CMK (cell line): ENCODE measurements at regions not wholly inside any gene's neighbourhood (a gene's known extent, or its start where the extent isn't known, plus 50 kb on each side); places are given as distances from the start of the nearest gene placed in this dataset.
"Not testable (repeated sequence)": the region's sequence is repeated elsewhere in the genome, so short reads cannot be mapped to it uniquely, and the experiment has no call there.

Source experiments
- DNase-seq: peaks from one replicate; pipeline ENCODE4 v3.0.0-alpha.2; 2010; ENCODE audit warnings: low read depth

DNA sequence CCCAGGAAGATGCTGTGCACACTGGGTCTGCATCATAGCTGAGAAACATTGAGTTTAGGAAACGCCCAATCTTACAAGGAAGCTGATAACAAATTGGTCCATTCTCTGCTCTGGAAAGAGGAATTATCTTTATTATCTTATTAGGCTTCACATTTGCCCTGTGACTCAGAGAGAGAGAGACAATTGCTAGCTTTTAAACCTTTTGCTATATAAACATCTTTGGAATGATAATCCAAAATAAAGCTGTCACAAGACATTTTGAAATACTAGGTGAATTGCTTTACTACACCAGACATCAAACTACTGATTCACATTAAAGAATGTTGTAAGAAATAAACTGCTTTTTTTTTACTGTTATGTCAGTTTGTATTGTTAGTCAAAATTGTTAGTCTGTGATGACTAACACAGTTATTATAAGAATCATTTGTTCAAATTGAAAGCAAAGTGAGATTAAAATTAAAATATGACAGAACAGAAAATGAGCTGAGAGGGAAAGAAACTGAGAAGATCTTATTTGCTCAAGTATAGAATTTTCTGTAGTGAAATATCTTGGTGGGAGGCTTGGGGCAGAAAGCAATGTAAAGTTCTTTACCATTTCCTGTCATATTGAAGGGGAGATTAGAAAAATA lies 765.4 kb upstream of the PCDH10 start:
- DNase-seq = no peak

DNA sequence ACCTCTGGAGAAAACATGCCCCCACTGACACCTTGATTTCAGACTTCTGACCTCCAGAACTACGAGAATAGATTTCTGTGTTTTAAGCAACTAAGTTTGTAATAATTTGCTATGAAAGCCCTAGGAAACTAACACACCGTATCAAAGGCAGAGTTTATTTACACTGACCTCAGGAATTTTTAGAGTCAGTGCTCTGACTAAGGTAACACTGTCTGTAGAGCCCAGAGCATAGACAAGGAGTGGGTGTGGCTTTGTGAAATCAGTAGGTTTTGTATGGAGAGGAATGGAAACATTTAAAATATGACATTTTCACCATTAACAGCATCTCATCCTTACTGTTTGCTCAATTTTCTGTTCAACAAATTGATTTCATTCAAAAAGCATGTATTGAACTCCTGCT lies 764.4 kb upstream of the PCDH10 start:
- DNase-seq = no peak

GRCh38 chr4:132386130-132386529 lies 763.0 kb upstream of the PCDH10 start:
- DNase-seq = no peak

DNA sequence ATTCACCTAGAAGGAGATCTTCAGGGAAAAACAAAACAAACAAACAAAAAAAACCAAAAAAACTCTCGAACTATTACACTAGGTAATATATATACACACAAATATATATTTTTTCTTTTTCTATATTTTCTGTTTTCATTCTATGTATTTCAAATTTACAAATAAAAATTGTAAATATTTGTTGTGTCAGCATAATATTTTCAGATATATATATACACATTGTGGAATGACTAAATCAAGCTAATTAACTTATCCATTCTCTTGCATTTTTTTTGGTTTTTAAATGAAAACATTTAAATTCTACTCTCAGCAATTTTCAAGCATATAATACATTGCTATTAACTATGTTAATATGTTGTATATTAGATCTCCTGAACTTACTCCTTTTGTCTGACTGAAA lies 762.0 kb upstream of the PCDH10 start:
- DNase-seq = no peak

- no peak for DNase-seq
Observed at GRCh38 chr4:132395561-132395960, 753.5 kb upstream of the PCDH10 start.

GRCh38 chr4:132396636-132397035 lies 752.5 kb upstream of the PCDH10 start:
- DNase-seq = no peak

DNA sequence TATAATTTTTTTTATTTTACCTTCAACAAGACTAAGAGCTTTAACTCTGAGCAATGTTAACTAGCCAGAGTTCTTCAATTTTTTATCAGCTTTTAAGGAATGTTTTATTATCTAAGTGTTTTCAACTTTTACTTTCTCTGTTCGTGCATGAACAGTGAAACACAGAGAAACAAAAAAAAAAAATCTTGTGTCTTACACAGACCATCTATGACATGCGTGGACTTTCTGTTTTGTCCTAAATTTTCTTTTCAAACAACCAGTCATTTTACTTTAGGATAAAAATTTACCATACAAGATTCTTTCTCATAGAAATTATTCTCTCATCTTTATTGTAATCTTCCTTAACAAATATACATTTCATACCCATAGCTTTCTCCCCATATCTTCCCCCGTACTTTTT lies 731.9 kb upstream of the PCDH10 start:
- no peak for DNase-seq

DNA sequence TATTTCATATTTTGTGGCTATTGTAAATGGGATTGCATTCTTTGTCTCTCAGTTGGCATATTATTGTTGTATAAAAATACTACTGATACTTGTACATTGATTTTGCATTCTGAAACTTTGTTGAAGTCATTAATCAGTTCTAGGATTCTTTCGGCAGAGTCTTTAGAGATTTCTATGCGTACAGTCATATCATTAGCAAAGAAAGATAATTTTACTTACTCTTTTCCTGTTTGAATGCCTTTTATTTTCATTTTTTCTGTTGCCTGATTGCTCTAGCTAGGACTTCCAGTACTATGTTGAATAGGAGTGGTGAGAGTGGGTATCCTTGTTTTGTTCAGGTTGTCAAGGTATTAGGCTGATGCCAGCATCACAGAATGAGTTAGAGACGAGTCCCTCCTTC lies 722.0 kb upstream of the PCDH10 start:
- no peak for DNase-seq

- no peak for DNase-seq
Observed at GRCh38 chr4:132437117-132437516, 712.0 kb upstream of the PCDH10 start.

DNA sequence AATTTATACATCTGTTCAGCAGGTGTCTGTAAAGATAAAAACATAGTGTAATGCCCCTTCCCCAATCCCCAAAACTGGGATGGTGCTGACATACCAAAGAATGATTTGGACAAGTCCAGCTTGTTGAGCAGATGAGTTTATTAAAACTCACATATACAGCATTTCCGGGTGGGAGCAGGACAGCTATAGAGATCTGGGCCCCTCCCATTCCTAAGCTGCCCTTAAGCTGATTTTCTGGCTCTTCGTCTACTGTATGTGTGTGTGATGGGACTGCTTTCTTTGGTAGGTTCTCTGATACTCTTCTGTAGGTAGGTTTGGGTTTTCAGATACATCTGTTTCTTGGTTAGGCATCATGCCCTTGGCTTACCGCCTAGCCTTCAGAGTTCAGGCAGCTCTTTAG lies 703.7 kb upstream of the PCDH10 start:
- DNase-seq = no peak

DNA sequence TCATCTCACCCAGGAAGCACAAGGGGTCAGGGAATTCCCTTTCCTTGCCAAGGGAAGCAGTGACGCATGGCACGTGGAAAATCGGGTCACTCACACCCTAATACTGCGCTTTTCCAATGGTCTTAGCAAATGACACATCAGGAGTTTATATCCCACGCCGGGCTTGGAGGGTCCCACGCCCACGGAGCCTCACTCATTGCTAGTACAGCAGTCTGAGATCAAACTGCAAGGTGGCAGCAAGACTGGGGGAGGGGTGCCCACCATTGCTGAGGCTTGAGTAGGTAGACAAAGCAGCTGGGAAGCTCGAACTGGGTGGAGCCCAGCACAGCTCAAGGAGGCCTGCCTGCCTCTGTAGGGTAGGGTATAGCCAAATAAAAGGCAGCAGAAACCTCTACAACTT lies 691.1 kb upstream of the PCDH10 start:
- DNase-seq = not testable (repeated sequence)

GRCh38 chr4:132479543-132479942 lies 669.6 kb upstream of the PCDH10 start:
- DNase-seq = no peak

GRCh38 chr4:132488555-132488954 lies 660.5 kb upstream of the PCDH10 start:
- DNase-seq = no peak

GRCh38 chr4:132493476-132493875 lies 655.6 kb upstream of the PCDH10 start:
- DNase-seq = no peak

DNA sequence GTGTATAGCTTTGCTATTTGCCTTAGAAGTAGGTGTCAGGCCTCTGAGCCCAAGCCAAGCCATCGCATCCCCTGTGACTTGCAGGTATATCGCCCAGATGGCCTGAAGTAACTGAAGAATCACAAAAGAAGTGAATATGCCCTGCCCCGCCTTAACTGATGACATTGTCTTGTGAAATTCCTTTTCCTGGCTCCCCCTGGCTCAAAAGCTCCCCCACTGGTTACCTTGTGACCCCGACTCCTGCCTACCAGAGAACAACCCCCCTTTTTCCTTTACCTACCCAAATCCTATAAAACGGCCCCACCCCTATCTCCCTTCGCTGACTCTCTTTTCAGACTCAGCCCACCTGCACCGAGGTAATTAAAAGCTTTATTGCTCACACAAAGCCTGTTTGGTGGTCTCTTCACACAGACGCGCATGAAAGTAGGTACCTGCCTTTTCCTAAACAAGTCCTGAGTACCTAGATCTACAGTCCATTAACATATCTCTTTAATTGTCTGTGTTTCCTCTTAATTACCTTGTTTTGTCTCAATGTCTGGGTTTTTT lies 653.8 kb upstream of the PCDH10 start:
- DNase-seq = not testable (repeated sequence)

GRCh38 chr4:132498215-132498614 lies 650.9 kb upstream of the PCDH10 start:
- DNase-seq = no peak

DNA sequence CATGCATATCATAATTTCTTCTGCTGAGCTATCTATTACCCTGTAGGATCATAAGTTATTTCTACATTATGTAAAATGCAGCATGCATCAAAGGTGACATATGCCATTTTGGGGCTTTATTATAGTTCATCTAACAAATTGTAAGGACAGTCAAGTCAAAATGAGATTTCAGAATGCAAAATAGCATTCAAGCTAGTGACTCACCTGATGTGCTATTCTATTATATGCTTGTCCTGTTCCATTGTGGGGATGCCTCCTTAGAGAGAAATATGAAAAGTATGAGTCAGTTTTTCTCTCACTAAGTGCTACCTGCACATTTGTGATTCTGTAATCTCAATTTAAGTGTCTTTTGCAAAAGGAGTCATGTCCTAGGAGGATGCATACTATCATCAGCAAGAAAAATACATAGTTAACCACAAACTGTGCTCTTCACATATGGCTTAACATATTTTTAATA lies 647.0 kb upstream of the PCDH10 start:
- no peak for DNase-seq

- no peak for DNase-seq
Observed at GRCh38 chr4:132504438-132504837, 644.7 kb upstream of the PCDH10 start.

GRCh38 chr4:132506568-132506967 lies 642.5 kb upstream of the PCDH10 start:
- DNase-seq = no peak

DNA sequence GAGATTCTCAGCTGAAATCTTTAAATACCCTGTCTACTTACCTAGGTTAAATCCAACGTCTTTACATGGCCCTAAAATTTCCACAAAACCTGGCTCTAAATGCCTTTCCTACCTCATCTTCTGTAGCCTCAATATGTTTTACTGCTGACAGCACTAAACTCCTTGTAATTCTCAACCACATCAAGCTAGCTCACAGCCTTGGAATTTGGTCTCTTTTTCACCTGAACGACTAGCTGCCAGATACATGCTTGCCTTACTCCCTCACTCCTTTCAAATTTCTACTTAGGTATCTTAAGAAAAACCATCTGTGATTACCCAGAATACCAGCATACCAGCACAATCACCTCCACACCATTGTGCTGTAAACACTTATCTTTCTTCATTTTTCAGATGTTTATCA lies 635.6 kb upstream of the PCDH10 start:
- DNase-seq = no peak

GRCh38 chr4:132526652-132527051 lies 622.4 kb upstream of the PCDH10 start:
- DNase-seq = no peak

DNA sequence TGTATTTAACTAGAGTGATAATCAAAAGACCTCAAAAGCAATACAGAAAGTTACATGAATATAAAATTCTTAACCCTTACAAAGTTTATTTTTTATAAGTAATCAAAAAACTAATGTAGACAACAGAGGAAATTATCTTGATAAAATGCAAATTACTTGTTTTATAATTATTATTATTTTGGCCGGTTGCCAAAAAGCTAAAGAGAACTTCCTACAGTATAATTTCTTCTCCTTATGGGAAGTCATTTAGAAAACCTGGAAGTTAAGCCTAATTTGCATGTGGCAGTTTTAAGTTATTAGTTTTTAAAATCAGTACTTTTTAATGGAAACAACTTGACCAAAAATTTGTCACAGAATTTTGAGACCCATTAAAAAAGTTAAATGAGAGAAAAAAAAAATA lies 621.3 kb upstream of the PCDH10 start:
- no peak for DNase-seq

GRCh38 chr4:132530861-132531260 lies 618.2 kb upstream of the PCDH10 start:
- no peak for DNase-seq

- DNase-seq = no peak
Observed at GRCh38 chr4:132540268-132540667, 608.8 kb upstream of the PCDH10 start.
